Left lung (tissue), 4 donors: ENCODE measurements at regions not wholly inside any gene's neighbourhood (a gene's known extent, or its start where the extent isn't known, plus 50 kb on each side); places are given as distances from the start of the nearest gene placed in this dataset.

Experiments used
- ATAC-seq: fragments of 200-7000 bp; cut with Tn5 transposase; one replicate; pipeline ENCODE4 v1.9.1; 2020; ENCODE audit warnings: moderate library complexity
- DNase-seq, 4 donors: peaks; one replicate each; pipeline ENCODE4 v3.0.0-alpha.2; 2013 to 2020
- H3K27ac ChIP-seq, 2 donors: fragments of 200-600 bp; sonication (generic) in 1 of 2; one replicate each; pipeline versions ENCODE4 v1.5.0 to v1.8.0; 2020 to 2021
- H3K27me3 ChIP-seq, 2 donors: fragments of 200-600 bp; sonication (generic) in 1 of 2; one replicate each; pipeline versions ENCODE4 v1.5.0 to v1.8.0; 2020 to 2021
- H3K36me3 ChIP-seq, 2 donors: fragments of 200-600 bp; sonication (generic) in 1 of 2; one replicate each; pipeline versions ENCODE4 v1.5.0 to v1.8.0; 2020 to 2021
- H3K4me1 ChIP-seq, 2 donors: fragments of 200-600 bp; one replicate each; pipeline ENCODE4 v1.8.0; 2021
- H3K4me3 ChIP-seq, 2 donors: fragments of 200-600 bp; sonication (generic) in 1 of 2; one replicate each; pipeline versions ENCODE4 v1.5.0 to v1.8.0; 2020 to 2021; ENCODE audit warnings: mild to moderate bottlenecking in 1 of 2
- H3K9me3 ChIP-seq, 2 donors: fragments of 200-600 bp; sonication (generic) in 1 of 2; one replicate each; pipeline versions ENCODE4 v1.5.0 to v1.8.0; 2020 to 2021
- intact Hi-C, 2 donors: fragments of 100-400 bp; cut with DNase I; formaldehyde crosslinking; loops; one replicate each; pipeline versions ENCODE4 v1.11.2 to v1.14.2; 2022
- TF ChIP-seq, protein P1 (sequence below), 2 donors: fragments of 200-600 bp; sonication (generic) in 1 of 2; IDR thresholded peaks; one replicate each; pipeline versions ENCODE4 v1.5.0 to v1.8.0; 2021; ENCODE audit warnings: antibody characterized with exemption in 2 of 2
- donor health status: DM: no; HTN: yes; CAD: no.
- donor health status: DM: no; HTN: no; CAD: no.

DNA sequence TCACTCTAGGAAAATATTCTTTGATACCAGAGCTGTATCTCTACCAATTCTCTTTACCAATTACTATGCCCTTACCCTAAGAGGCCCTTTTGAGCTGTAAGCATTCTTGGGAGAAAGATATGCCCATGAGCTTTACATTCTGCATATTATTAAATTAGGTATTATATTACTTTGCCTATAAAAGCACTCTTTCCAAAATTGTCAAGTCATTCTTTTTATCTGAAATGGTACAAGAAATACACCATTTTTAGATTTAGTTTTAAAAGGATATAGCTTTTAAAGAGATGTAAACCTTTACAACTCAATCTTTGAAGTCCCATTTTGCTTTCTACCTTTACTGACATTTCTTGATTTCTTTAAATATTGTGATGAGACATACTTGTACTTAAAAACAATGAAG, 343.5 kb downstream of the C12orf50 start:
- Histone ChIP-seq H3K27me3 (no peaks in the 10 kb centered on the region), H3K4me1 (no peaks in the 10 kb centered on the region), H3K9me3 (no peaks in the 10 kb centered on the region), H3K27ac (no peak overlapping the region), H3K4me3 (no peak overlapping the region), H3K36me3 (no peaks in the 10 kb centered on the region)
- ATAC-seq = no peak
- TF ChIP-seq, protein P1, sequence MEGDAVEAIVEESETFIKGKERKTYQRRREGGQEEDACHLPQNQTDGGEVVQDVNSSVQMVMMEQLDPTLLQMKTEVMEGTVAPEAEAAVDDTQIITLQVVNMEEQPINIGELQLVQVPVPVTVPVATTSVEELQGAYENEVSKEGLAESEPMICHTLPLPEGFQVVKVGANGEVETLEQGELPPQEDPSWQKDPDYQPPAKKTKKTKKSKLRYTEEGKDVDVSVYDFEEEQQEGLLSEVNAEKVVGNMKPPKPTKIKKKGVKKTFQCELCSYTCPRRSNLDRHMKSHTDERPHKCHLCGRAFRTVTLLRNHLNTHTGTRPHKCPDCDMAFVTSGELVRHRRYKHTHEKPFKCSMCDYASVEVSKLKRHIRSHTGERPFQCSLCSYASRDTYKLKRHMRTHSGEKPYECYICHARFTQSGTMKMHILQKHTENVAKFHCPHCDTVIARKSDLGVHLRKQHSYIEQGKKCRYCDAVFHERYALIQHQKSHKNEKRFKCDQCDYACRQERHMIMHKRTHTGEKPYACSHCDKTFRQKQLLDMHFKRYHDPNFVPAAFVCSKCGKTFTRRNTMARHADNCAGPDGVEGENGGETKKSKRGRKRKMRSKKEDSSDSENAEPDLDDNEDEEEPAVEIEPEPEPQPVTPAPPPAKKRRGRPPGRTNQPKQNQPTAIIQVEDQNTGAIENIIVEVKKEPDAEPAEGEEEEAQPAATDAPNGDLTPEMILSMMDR (IDR thresholded peaks at IDR 0.05) = no peak
- intact Hi-C loops = no loop called here
- no peak for DNase-seq

DNA sequence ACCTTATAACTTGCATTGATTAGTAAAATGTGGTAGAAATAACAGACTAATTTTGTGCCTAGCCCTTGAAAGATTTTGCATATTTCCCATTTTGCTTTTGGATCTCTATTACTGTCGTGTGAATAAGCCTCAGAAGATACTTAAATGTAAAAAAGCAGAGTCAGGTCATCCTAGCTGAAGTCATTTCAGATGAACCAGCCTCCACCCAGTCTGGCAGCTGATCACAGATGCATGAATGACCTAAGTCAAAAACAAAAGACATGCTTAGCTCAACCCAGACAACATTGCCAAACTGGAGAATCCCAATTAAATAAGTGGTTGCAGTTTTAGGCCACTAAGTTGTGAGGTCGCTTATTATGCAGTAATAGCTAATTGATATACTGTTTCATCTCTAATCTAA, 349.9 kb downstream of the C12orf50 start:
- intact Hi-C loops = no loop called here
- no peak for ATAC-seq
- no peaks in the 10 kb centered on the region for H3K36me3 ChIP-seq
- TF ChIP-seq, protein P1 (IDR thresholded peaks at IDR 0.05) = no peak
- H3K9me3 ChIP-seq = no peaks in the 10 kb centered on the region
- no peak overlapping the region for H3K27ac ChIP-seq
- no peaks in the 10 kb centered on the region for H3K4me1 ChIP-seq
- H3K27me3 ChIP-seq = no peaks in the 10 kb centered on the region
- DNase-seq = no peak
- H3K4me3 ChIP-seq = no peak overlapping the region

DNA sequence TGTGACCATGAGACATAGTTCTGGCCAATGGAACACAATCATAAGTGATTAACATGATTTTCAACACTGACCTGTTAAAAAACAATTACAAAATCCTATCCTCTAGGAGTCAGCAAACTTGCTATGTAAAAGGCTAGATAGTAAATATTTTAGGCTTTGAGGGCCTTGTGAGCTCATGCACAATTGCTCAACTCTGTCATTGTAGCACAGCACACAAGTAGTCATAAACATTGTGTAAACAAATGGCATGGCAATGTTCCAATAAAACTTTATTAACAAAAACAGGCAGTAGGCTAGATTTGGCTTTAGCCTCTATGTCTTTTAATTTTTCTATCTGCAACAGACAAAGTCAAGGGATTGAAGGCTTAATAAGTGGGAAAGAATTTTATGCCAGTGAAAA, 350.7 kb downstream of the C12orf50 start:
- ATAC-seq (peak; percentile 44), DNase-seq (no peak)
- Histone ChIP-seq H3K9me3 (no peaks in the 10 kb centered on the region), H3K4me1 (no peaks in the 10 kb centered on the region), H3K27me3 (no peaks in the 10 kb centered on the region), H3K27ac (no peak overlapping the region), H3K36me3 (no peaks in the 10 kb centered on the region), H3K4me3 (no peak overlapping the region)
- intact Hi-C loops = no loop called here
- TF ChIP-seq, protein P1 (IDR thresholded peaks at IDR 0.05) = no peak

DNA sequence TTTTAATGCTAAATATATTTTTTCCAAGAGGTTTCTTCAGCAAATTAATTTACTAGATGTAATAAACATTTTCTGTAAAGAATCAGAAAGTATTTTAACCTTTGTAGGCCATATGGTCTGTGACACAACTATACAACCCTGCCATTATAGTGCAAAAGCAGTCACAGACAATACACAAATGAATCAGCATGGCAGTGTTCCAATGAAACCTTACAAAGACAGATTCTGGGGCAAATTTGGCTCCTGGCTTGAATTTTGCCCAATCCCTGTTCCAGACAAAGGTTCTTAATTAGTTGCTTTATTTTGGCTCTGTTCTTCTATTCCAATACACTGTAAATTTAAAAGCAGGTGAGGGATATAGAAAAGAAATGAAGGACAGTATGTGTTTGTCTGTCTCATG, 352.5 kb downstream of the C12orf50 start:
- no peak for DNase-seq
- TF ChIP-seq, protein P1 (IDR thresholded peaks at IDR 0.05) = no peak
- Histone ChIP-seq H3K9me3 (no peaks in the 10 kb centered on the region), H3K4me1 (no peaks in the 10 kb centered on the region), H3K4me3 (no peak overlapping the region), H3K27ac (no peak overlapping the region), H3K27me3 (no peaks in the 10 kb centered on the region), H3K36me3 (no peaks in the 10 kb centered on the region)
- intact Hi-C loops = no loop called here
- no peak for ATAC-seq

DNA sequence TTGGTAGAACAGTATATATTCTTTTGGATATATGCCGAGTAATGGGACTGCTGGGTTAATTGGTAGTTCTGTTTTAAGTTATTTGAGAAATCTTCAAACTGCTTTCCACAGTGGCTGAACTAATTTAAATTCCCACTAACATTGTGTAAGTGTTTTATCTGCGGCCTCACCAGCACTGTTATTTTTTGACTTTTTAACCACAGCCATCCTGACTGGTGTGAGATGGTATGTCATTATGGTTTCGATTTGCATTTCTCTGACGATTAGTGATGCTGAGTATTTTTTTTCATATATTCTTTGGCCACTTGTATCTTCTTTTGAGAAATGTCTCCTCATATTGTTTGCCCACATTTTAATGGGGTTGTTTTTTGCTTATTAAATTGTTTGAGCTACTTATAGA, 357.4 kb downstream of the C12orf50 start:
- H3K27ac ChIP-seq = no peak overlapping the region
- H3K4me1 ChIP-seq = no peaks in the 10 kb centered on the region
- DNase-seq (no peak), ATAC-seq (no peak)
- H3K36me3 ChIP-seq = no peaks in the 10 kb centered on the region
- intact Hi-C loops = no loop called here
- H3K4me3 ChIP-seq = no peak overlapping the region
- no peaks in the 10 kb centered on the region for H3K27me3 ChIP-seq
- TF ChIP-seq, protein P1 (IDR thresholded peaks at IDR 0.05) = no peak
- no peaks in the 10 kb centered on the region for H3K9me3 ChIP-seq
